ENCODE measurements at regions not wholly inside any gene's neighbourhood (a gene's known extent, or its start where the extent isn't known, plus 50 kb on each side); places are given as distances from the start of the nearest gene placed in this dataset.

DNA sequence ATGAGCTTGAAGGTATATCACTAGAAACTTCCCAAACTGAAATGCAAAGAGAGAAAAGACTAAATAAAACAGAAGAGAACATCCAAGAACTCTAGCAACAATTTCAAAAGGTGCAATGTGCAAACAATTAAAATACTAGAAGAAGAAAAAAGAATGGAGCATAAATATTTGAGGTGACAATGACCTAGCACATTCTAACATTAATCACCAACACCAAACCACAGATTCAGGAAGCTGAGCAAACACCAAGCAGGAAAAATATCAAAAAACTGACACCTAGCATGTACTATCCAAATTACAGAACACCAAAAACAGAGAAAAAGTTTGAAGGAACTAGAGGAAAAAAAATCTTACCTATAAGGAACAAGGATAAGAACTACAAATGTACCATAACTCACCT, 460.8 kb downstream of the IRS1 start:
- TF ChIP-seq, protein P1, sequence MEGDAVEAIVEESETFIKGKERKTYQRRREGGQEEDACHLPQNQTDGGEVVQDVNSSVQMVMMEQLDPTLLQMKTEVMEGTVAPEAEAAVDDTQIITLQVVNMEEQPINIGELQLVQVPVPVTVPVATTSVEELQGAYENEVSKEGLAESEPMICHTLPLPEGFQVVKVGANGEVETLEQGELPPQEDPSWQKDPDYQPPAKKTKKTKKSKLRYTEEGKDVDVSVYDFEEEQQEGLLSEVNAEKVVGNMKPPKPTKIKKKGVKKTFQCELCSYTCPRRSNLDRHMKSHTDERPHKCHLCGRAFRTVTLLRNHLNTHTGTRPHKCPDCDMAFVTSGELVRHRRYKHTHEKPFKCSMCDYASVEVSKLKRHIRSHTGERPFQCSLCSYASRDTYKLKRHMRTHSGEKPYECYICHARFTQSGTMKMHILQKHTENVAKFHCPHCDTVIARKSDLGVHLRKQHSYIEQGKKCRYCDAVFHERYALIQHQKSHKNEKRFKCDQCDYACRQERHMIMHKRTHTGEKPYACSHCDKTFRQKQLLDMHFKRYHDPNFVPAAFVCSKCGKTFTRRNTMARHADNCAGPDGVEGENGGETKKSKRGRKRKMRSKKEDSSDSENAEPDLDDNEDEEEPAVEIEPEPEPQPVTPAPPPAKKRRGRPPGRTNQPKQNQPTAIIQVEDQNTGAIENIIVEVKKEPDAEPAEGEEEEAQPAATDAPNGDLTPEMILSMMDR (IDR thresholded peaks at IDR 0.05; ENCODE audit: low read length): no peak
- TF ChIP-seq EZH2 (IDR thresholded peaks at IDR 0.05; ENCODE audit: borderline replicate concordance, low read length): no peak

All from OCI-LY1 (cell line).